GM12878 (cell line): ENCODE measurements at regions not wholly inside any gene's neighbourhood (a gene's known extent, or its start where the extent isn't known, plus 50 kb on each side); places are given as distances from the start of the nearest gene placed in this dataset.

Source experiments
- EP300 ChIP-seq, 2 experiments: fragments of 150-350 bp in 1 of 2; IDR thresholded peaks; 2 replicates each; pipeline ENCODE4 v1.6.1; 2011 to 2012; ENCODE audit warnings: low read depth in 2 of 2, low read length in 2 of 2, borderline replicate concordance in 1 of 2, improper control_type of control experiment in 1 of 2, inconsistent platforms in 1 of 2; ENCODE audit not compliant: control insufficient read depth in 1 of 2
- EZH2 ChIP-seq: IDR thresholded peaks from 2 replicates; pipeline ENCODE4 v1.6.1; 2012; ENCODE audit warnings: low read depth, mild to moderate bottlenecking, control low read depth, inconsistent platforms, low read length, borderline replicate concordance; ENCODE audit not compliant: control insufficient read depth
- FOXM1 ChIP-seq: IDR thresholded peaks from 2 replicates; pipeline ENCODE4 v1.6.1; 2012; ENCODE audit warnings: low read depth, mild to moderate bottlenecking, inconsistent platforms, low read length, moderate library complexity
- HDAC2 ChIP-seq: fragments of 200-600 bp; sonication (generic); IDR thresholded peaks from 2 replicates; pipeline ENCODE4 v1.6.1; 2017
- TF ChIP-seq, protein P1 (sequence below), 3 experiments: IDR thresholded peaks in 2 of 3; conservative IDR thresholded peaks in 1 of 3; 2 replicates each; pipeline ENCODE4 v1.5.1; 2011; ENCODE audit warnings: low read depth in 3 of 3, low read length in 3 of 3, mild to moderate bottlenecking in 3 of 3, control low read depth in 2 of 3, moderate library complexity in 2 of 3, inconsistent platforms in 1 of 3, mixed read lengths in 1 of 3; ENCODE audit not compliant: control insufficient read depth in 2 of 3, insufficient read depth in 1 of 3; ENCODE audit errors: extremely low read depth in 1 of 3

DNA sequence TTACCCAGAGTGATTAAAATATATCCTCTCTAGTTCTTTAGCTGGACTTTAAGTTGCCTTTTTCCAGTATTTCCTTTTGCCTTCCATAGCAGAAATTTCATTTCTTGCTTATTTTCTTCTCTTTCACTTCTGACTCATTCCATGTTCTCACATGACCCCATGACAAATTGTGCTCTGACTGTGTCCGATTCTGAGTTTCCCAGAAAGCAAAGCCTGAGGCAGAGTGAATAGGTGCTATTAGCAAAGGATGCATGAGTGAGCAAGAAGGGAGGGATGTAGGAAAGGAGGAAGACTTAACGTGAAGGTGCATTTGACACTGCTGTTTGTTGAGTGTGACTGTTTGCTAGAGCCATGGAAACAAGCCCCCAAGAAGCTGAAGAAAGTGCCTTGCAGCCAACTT is 82.6 kb upstream of the CNTNAP4 start:
- TF ChIP-seq EZH2 (no peak), EP300 (IDR thresholded peaks at IDR 0.05; ENCODE audit: borderline replicate concordance in 1 of 2, control insufficient read depth in 1 of 2, low read depth in 2 of 2, low read length in 2 of 2) (no peak), HDAC2 (no peak), FOXM1 (no peak)
- TF ChIP-seq, protein P1, sequence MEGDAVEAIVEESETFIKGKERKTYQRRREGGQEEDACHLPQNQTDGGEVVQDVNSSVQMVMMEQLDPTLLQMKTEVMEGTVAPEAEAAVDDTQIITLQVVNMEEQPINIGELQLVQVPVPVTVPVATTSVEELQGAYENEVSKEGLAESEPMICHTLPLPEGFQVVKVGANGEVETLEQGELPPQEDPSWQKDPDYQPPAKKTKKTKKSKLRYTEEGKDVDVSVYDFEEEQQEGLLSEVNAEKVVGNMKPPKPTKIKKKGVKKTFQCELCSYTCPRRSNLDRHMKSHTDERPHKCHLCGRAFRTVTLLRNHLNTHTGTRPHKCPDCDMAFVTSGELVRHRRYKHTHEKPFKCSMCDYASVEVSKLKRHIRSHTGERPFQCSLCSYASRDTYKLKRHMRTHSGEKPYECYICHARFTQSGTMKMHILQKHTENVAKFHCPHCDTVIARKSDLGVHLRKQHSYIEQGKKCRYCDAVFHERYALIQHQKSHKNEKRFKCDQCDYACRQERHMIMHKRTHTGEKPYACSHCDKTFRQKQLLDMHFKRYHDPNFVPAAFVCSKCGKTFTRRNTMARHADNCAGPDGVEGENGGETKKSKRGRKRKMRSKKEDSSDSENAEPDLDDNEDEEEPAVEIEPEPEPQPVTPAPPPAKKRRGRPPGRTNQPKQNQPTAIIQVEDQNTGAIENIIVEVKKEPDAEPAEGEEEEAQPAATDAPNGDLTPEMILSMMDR (IDR thresholded peaks at IDR 0.05 in 2 of 3, conservative IDR thresholded peaks at IDR 0.05 in 1 of 3; ENCODE audit: control insufficient read depth in 2 of 3, extremely low read depth in 1 of 3, insufficient read depth in 1 of 3, low read depth in 3 of 3, low read length in 3 of 3) = no peak
